Gastroesophageal sphincter (tissue), 4 donors: ENCODE measurements at regions not wholly inside any gene's neighbourhood (a gene's known extent, or its start where the extent isn't known, plus 50 kb on each side); places are given as distances from the start of the nearest gene placed in this dataset.

Experiments
- ATAC-seq: fragments of 150-250 bp; one replicate; pipeline ENCODE4 v1.9.1; 2016; ENCODE audit warnings: mild to moderate bottlenecking, moderate library complexity
- H3K27ac ChIP-seq, 4 donors: fragments of 200-600 bp; sonication (generic) in 3 of 4; 1 replicate in 3 of 4; 2 replicates in 1 of 4; pipeline ENCODE4 v1.5.1; 2016 to 2019
- H3K27me3 ChIP-seq: fragments of 200-600 bp; sonication (generic); one replicate; pipeline ENCODE4 v1.5.1; 2019
- H3K36me3 ChIP-seq, 2 donors: fragments of 200-600 bp; sonication (generic); one replicate each; pipeline ENCODE4 v1.5.1; 2019; ENCODE audit warnings: control low read depth in 1 of 2
- H3K4me1 ChIP-seq, 3 donors: fragments of 200-600 bp; sonication (generic); 1 replicate in 2 of 3; 2 replicates in 1 of 3; pipeline ENCODE4 v1.5.1; 2016 to 2019; ENCODE audit warnings: control low read depth in 2 of 3
- H3K4me3 ChIP-seq, 2 donors: fragments of 200-600 bp; sonication (generic); one replicate each; pipeline ENCODE4 v1.5.1; 2019; ENCODE audit warnings: mild to moderate bottlenecking in 1 of 2, moderate library complexity in 1 of 2
- H3K9me3 ChIP-seq, 3 donors: fragments of 200-600 bp; sonication (generic); one replicate each; pipeline ENCODE4 v1.5.1; 2017 to 2019; ENCODE audit warnings: control low read depth in 2 of 3
- EP300 ChIP-seq: sonication (generic); formaldehyde crosslinking; IDR thresholded peaks from one replicate; pipeline ENCODE4 v1.6.1; 2017; ENCODE audit warnings: antibody characterized with exemption, mild to moderate bottlenecking
- POLR2A ChIP-seq, 2 donors: fragments of 450-650 bp; IDR thresholded peaks; one replicate each; pipeline ENCODE4 v1.6.1; 2017; ENCODE audit warnings: antibody characterized with exemption in 2 of 2, mild to moderate bottlenecking in 2 of 2, moderate library complexity in 1 of 2
- POLR2AphosphoS5 ChIP-seq: sonication (generic); formaldehyde crosslinking; IDR thresholded peaks from one replicate; pipeline ENCODE4 v1.6.1; 2017; ENCODE audit warnings: antibody characterized with exemption
- WGBS, 2 donors: methylation state at CpG; one replicate each; pipeline ENCODE4 v1.1.5; 2018; ENCODE audit warnings: low coverage in 1 of 2; 5-methylcytosine and 5-hydroxymethylcytosine counted together
- TF ChIP-seq, protein P1 (sequence below), 4 experiments: fragments of 200-600 bp in 2 of 4; fragments of 450-650 bp in 2 of 4; sonication (generic) in 1 of 4; IDR thresholded peaks; one replicate each; pipeline ENCODE4 v1.5.1; 2017 to 2019; ENCODE audit warnings: antibody characterized with exemption in 4 of 4, mild to moderate bottlenecking in 2 of 4, moderate library complexity in 2 of 4

- no peak for ATAC-seq
- no peaks in the 10 kb centered on the region for H3K4me1 ChIP-seq
- 58 to 64% methylated on average over 3 of the region's 3 CpGs for WGBS, 2 donors
Observed at GRCh38 chr4:12975511-12975910, 508.6 kb downstream of the RAB28 start.

GRCh38 chr4:12973522-12973921 lies 510.6 kb downstream of the RAB28 start:
- ATAC-seq = no peak
- no peaks in the 10 kb centered on the region for H3K36me3 ChIP-seq
- no peak for TF ChIP-seq POLR2AphosphoS5
- TF ChIP-seq EP300 = no peak
- TF ChIP-seq POLR2A (IDR thresholded peaks at IDR 0.05) = no peak
- TF ChIP-seq, protein P1, sequence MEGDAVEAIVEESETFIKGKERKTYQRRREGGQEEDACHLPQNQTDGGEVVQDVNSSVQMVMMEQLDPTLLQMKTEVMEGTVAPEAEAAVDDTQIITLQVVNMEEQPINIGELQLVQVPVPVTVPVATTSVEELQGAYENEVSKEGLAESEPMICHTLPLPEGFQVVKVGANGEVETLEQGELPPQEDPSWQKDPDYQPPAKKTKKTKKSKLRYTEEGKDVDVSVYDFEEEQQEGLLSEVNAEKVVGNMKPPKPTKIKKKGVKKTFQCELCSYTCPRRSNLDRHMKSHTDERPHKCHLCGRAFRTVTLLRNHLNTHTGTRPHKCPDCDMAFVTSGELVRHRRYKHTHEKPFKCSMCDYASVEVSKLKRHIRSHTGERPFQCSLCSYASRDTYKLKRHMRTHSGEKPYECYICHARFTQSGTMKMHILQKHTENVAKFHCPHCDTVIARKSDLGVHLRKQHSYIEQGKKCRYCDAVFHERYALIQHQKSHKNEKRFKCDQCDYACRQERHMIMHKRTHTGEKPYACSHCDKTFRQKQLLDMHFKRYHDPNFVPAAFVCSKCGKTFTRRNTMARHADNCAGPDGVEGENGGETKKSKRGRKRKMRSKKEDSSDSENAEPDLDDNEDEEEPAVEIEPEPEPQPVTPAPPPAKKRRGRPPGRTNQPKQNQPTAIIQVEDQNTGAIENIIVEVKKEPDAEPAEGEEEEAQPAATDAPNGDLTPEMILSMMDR (IDR thresholded peaks at IDR 0.05) = no peak
- H3K27me3 ChIP-seq = no peaks in the 10 kb centered on the region
- no peaks in the 10 kb centered on the region for H3K4me1 ChIP-seq
- H3K27ac ChIP-seq = no peak overlapping the region
- 86 to 100% methylated on average over 2 of the region's 2 CpGs for WGBS, 2 donors
- H3K9me3 ChIP-seq = no peaks in the 10 kb centered on the region
- H3K4me3 ChIP-seq = no peak overlapping the region

More at GRCh38 chr4:12975511-12975910, 508.6 kb downstream of the RAB28 start:
- TF ChIP-seq EP300 (no peak), POLR2AphosphoS5 (no peak), POLR2A (IDR thresholded peaks at IDR 0.05) (no peak)
- TF ChIP-seq, protein P1 (IDR thresholded peaks at IDR 0.05) = no peak
- Histone ChIP-seq H3K27me3 (no peaks in the 10 kb centered on the region), H3K9me3 (no peaks in the 10 kb centered on the region), H3K4me3 (no peak overlapping the region), H3K27ac (no peak overlapping the region), H3K36me3 (no peaks in the 10 kb centered on the region)

DNA sequence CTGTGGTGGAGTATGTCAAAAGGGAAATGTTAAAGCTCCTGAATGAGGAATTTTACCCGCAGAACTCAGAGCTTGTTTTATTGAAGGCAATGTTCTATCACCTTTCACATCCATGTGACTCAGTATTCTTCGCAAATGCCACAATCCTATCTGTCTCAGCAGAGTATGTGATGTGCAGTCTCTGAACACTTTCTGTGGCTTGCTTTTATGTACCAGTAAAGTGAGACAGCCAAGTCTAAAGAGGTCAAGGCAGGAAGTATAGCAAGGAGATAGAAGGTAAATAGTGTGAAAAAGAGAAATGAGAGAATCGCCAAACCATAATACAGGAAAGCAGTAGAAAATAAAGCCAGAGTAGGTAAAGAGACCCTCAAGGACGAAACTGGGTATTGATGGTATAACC lies 515.8 kb downstream of the RAB28 start:
- Histone ChIP-seq H3K36me3 (no peaks in the 10 kb centered on the region), H3K4me1 (no peaks in the 10 kb centered on the region), H3K27me3 (no peaks in the 10 kb centered on the region), H3K27ac (no peak overlapping the region), H3K4me3 (no peak overlapping the region), H3K9me3 (no peaks in the 10 kb centered on the region)
- no peak for ATAC-seq
- TF ChIP-seq POLR2AphosphoS5 (no peak), POLR2A (IDR thresholded peaks at IDR 0.05) (no peak), EP300 (no peak)
- TF ChIP-seq, protein P1 (IDR thresholded peaks at IDR 0.05) = no peak
- WGBS, 2 donors = 61 to 68% methylated on average over 4 of the region's 4 CpGs

DNA sequence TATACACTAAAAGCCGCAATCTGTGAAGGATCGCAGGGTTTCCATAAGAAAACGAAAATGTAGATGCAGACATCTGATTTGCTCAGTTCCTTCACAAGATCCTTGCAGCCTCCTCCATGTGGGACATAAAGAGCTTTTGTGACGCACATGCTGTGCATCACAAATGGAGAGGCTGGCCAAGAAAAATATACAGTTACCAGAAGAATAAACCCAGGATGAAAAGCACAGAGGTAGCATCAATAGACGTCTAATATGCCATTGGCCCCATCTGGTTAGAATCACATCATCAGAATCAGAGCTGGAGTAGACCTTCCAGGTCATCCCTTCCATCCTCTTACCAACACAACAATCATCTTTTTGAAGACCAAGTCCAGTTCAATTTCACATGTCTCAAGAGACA lies 517.4 kb downstream of the RAB28 start:
- 62 to 78% methylated on average over 3 to 5 of the region's 5 CpGs for WGBS, 2 donors
- Histone ChIP-seq H3K9me3 (no peaks in the 10 kb centered on the region), H3K4me3 (no peak overlapping the region), H3K36me3 (no peaks in the 10 kb centered on the region), H3K27ac (no peak overlapping the region), H3K4me1 (no peaks in the 10 kb centered on the region), H3K27me3 (no peaks in the 10 kb centered on the region)
- ATAC-seq = no peak
- TF ChIP-seq, protein P1 (IDR thresholded peaks at IDR 0.05) = no peak
- no peak for TF ChIP-seq POLR2A (IDR thresholded peaks at IDR 0.05)
- TF ChIP-seq EP300 = no peak
- TF ChIP-seq POLR2AphosphoS5 = no peak

- no peaks in the 10 kb centered on the region for H3K27me3 ChIP-seq
- no peaks in the 10 kb centered on the region for H3K4me1 ChIP-seq
- no peaks in the 10 kb centered on the region for H3K9me3 ChIP-seq
- TF ChIP-seq POLR2AphosphoS5 (no peak), POLR2A (IDR thresholded peaks at IDR 0.05) (no peak), EP300 (no peak)
- TF ChIP-seq, protein P1 (IDR thresholded peaks at IDR 0.05) = no peak
- 50 to 60% methylated on average over 3 to 4 of the region's 4 CpGs for WGBS, 2 donors
- no peaks in the 10 kb centered on the region for H3K36me3 ChIP-seq
- ATAC-seq = no peak
- no peak overlapping the region for H3K4me3 ChIP-seq
- no peak overlapping the region for H3K27ac ChIP-seq
Observed at GRCh38 chr4:12965334-12965733, 518.8 kb downstream of the RAB28 start.
